B cell (primary cell): ENCODE measurements at regions not wholly inside any gene's neighbourhood (a gene's known extent, or its start where the extent isn't known, plus 50 kb on each side); places are given as distances from the start of the nearest gene placed in this dataset.

Experiments
- CTCF ChIP-seq: fragments of 200-600 bp; IDR thresholded peaks from one replicate; pipeline ENCODE4 v1.8.0; 2022; ENCODE audit warnings: antibody characterized with exemption, mild to moderate bottlenecking
- EZH2 ChIP-seq: IDR thresholded peaks from 2 replicates; pipeline ENCODE4 v1.6.1; 2012; ENCODE audit warnings: borderline replicate concordance, low read depth, mild to moderate bottlenecking, moderate library complexity, low read length; ENCODE audit not compliant: insufficient read depth, poor library complexity, severe bottlenecking

GRCh38 chr13:65416784-65417183 is 1813.4 kb downstream of the PCDH9 start:
- TF ChIP-seq CTCF (no peak), EZH2 (no peak)
